Embryonic facial prominence (tissue), 1 donor: ENCODE measurements at regions not wholly inside any gene's neighbourhood (a gene's known extent, or its start where the extent isn't known, plus 50 kb on each side); places are given as distances from the start of the nearest gene placed in this dataset.

ENCODE experiments used
- DNase-seq: peaks from one replicate; pipeline ENCODE4 v3.0.0-alpha.2; 2016; ENCODE audit errors: extremely low spot score

- DNase-seq, result no peak
Observed at GRCh38 chr6:164315376-164315775, 900.9 kb downstream of the QKI start.

GRCh38 chr6:164308339-164308738 lies 893.8 kb downstream of the QKI start:
- no peak for DNase-seq

GRCh38 chr6:164303102-164303964 lies 888.8 kb downstream of the QKI start:
- no peak for DNase-seq

DNA sequence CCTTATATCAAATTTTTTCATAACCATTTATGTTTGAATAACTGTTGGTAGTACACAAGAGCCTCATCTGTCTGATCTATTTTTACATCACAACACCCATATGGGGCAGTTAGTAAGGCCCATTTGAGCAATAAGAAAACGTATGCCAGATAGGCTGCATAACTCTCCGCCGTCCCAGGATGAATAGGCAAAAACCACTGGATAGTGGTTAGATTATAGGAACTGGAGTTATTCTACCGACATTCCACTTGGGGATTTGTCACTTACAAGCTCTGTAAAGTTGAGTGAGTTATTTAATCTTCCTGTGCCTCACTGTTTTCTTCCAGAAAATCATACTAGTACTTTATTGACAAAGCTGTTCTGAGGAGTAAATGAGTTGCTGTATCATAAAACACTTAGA lies 881.9 kb downstream of the QKI start:
- DNase-seq, result no peak

GRCh38 chr6:164294047-164294784 lies 879.7 kb downstream of the QKI start:
- DNase-seq, result no peak

- DNase-seq, result no peak
Observed at GRCh38 chr6:164291224-164291623, 876.7 kb downstream of the QKI start.

GRCh38 chr6:164290101-164290500 lies 875.6 kb downstream of the QKI start:
- DNase-seq, result no peak

DNA sequence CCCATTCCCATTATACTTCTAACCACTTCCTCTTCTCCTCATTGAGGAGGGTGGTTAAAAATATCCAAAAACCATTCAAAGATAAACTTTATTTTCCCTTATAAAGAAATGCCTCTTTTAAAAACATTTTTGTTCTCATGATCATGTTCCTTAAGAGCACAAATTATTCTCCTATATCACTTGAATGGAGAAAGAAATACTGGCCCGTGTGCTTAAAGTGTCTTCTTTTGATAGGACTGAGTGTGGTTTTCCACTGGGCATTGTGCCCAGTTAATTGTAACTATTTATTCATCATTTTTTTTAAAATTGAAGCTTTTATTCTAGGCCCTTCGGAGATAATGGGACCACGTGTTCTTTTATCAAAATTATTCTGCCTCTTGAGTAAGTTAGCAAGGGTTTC lies 871.5 kb downstream of the QKI start:
- DNase-seq, result no peak

DNA sequence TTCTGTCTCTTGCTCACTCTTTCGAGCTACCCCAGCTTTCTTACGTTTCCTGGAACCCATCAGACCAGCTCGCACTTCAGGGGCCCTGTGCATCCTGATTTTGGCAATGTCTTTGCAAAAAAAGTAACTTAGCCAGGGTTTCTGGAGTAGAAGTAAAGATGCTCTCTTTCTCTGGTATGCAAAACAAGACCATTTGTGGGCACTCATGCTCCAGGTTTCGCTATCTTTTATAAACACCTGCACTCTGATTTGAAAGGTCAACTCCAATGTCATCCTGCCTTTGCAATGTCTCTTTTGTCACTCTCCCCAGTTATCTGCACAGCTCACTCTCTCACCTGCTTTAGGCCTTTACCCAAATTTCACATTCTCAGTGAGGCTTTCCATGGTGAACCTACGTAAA lies 869.1 kb downstream of the QKI start:
- DNase-seq, result no peak

DNA sequence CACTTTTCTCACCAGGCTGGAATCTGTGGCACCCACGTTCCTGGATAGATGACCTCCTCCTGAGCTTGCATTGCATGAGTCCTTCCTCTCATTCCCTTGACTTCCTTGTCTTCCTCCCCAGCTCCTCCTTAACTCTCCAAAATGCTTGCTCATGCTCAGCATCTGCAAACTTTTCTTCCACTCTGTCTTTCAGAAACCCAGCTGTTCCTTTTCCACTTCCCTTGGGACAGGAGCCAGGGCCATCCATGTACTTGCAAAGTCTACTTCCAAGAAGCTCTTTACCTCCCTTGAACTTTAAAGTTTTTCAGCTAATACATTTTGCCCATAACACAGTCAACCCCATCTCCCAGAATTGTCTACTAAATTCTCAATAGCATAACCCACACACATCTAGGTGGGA lies 861.7 kb downstream of the QKI start:
- no peak for DNase-seq

- DNase-seq, result no peak
Observed at GRCh38 chr6:164275773-164276172, 861.3 kb downstream of the QKI start.

DNA sequence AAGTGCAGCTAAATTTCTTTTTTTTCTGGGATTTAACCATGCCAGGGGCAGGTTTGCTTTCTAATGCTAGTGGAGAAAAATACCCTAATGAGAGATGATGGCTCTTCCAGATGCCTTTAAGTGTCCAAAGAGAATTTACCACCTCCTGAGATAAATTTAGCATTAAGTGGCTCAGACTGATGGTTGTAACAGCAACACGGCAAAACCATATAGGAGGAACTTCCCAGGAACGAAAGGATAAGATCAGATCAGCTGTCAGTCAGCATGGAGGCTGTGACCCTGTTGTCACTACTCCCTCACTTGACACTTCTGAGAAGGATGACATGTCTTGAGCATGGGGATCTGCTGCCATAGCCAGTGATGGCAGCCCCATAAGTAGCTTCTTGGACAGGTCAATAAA lies 860.0 kb downstream of the QKI start:
- no peak for DNase-seq

DNA sequence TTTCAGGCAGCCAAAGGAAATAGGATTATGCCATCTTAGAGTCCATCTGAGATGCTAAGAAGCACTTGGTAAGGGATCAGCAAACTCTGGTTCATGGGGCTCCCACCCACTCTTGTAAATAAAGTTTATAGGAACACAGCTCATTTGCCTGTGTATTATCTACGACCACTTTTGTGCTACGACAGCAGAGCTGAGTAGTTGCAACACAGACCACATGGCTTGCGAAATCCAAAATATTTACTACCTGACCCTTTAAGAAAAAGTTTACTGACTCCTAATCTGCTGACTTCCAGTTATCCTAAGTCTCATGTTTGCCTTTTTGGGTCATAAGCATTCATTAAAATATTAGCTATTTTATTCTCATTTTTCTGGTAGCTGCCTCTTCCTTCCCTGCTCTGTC lies 859.0 kb downstream of the QKI start:
- no peak for DNase-seq

- DNase-seq, result no peak
Observed at GRCh38 chr6:164266851-164267250, 852.3 kb downstream of the QKI start.

DNA sequence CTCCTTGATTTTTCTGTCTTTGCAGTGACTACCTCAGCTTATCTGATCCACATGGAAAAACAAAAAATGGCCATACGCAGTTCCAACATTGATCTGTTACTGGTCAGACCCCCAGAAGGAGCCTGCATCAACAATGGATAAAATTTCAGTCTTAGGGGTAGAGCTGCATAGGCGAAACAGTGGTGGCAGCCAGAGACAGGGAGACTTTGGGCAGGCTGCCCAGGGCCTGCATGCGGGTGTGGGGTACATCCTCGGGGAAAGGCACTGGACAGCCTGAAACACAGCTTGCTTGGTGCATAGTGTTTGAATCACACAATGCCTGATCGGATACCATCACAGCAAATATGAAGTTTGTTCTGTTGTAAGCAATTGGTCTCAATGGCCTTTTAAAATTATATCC lies 847.8 kb downstream of the QKI start:
- no peak for DNase-seq

- no peak for DNase-seq
Observed at GRCh38 chr6:164258421-164258820, 843.9 kb downstream of the QKI start.

DNA sequence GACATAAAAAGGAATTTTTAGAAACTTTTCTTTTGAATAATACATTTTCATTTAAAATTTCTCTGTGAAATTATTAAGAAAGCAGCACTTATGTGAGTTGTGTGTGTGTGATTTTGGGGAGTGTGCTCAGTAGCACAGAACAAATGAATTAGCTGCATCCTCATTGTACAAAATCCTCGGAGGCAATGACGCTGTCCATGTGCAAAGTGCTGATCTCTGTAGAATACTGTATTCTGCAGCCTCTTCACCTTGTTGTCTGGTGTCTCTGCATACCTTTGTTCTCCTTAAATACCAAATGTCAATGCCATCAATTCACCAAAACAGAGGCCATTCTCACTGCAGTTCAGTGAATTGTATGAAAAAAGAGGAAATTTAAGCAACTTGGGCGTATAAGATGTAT lies 838.4 kb downstream of the QKI start:
- DNase-seq, result no peak

DNA sequence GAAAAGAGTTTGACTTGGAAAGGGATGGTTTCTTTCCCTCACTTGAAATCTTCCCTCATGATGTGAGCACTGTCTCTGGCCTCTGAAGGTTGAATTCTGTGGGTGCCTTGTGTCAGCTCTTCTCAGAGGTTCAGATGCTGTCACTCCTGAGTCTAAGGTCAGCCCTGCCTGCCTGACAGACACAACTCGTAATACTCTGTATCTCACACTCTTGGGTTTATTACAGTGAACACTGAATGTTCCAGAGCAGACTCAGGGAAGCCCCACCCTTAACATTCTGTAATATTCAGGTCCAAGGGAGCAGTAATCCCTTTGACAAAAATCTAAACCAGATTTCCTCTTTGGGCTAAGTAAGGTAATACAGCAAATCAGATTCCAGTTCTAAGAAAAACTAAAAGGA lies 837.8 kb downstream of the QKI start:
- DNase-seq, result no peak

- DNase-seq, result no peak
Observed at GRCh38 chr6:164247106-164247505, 832.6 kb downstream of the QKI start.

GRCh38 chr6:164246082-164246481 lies 831.6 kb downstream of the QKI start:
- DNase-seq, result no peak

DNA sequence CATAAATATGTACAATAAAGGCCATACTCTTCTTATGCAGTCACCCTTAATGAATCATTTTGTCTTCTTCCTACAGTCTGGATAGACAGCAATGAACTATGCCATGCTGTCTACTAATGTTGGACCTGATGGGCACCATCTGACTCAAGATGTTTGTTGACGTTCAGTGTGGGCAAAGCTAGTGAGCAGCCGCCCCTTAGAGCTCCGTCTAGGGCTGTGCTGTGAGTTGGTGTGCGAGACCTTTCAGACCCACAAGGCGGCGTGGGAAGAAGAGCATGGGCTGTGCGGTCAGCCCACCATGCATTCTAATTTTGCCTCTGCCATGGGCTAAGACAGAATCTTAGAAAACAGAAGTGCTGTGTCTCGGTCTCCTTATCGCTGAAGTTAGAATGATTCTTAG lies 829.4 kb downstream of the QKI start:
- no peak for DNase-seq

GRCh38 chr6:164243012-164243610 lies 828.6 kb downstream of the QKI start:
- DNase-seq, result no peak

DNA sequence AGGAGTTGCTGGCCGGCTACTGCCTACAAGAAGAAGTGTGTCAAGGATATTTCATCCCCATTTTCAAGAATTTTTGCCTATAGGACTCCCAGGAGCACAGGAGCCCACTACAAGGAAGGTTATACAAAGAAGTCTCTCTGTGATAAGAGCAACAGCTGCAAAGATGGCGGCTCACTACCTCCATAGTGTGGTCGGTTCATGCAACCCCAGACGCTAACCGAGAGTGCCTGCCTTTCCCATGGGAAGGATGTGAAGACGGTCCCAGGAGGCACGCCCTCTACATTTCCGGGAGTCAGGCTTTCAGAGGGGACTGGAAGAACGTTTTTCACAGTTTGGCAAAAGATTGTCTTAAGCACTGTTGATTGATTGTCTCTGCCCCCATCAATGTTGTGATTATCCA lies 816.3 kb downstream of the QKI start:
- DNase-seq, result no peak
